ENCODE measurements at regions not wholly inside any gene's neighbourhood (a gene's known extent, or its start where the extent isn't known, plus 50 kb on each side); places are given as distances from the start of the nearest gene placed in this dataset.

- no peak for DNase-seq (ENCODE audit: low read depth in 1 of 2, low spot score in 1 of 2)
- H3K36me3 ChIP-seq, result no peaks in the 10 kb centered on the region
- H3K27ac ChIP-seq, result no peak overlapping the region
- no peaks in the 10 kb centered on the region for H3K27me3 ChIP-seq
- no peak for TF ChIP-seq CTCF (IDR thresholded peaks at IDR 0.05; ENCODE audit: low read depth, low read length)
- no peaks in the 10 kb centered on the region for H3K4me1 ChIP-seq (ENCODE audit: low read depth)
- no peaks in the 10 kb centered on the region for H3K9me3 ChIP-seq (ENCODE audit: low read depth)
- no peak overlapping the region for H3K4me3 ChIP-seq
These were observed 223.1 kb upstream of the EOMES start for GRCh38 chr3:27945229-27945628.

- Histone ChIP-seq H3K9me3 (ENCODE audit: low read depth) (no peaks in the 10 kb centered on the region), H3K4me1 (ENCODE audit: low read depth) (no peaks in the 10 kb centered on the region), H3K27me3 (no peaks in the 10 kb centered on the region), H3K4me3 (no peak overlapping the region), H3K36me3 (no peaks in the 10 kb centered on the region), H3K27ac (no peak overlapping the region)
- DNase-seq (ENCODE audit: low read depth in 1 of 2, low spot score in 1 of 2), result peak in 1 of 2 donors; percentile 49
- no peak for TF ChIP-seq CTCF (IDR thresholded peaks at IDR 0.05; ENCODE audit: low read depth, low read length)
These were observed 238.0 kb upstream of the EOMES start for GRCh38 chr3:27960133-27960532.

- DNase-seq (ENCODE audit: low read depth in 1 of 2, low spot score in 1 of 2), result no peak
- no peaks in the 10 kb centered on the region for H3K36me3 ChIP-seq
- no peaks in the 10 kb centered on the region for H3K27me3 ChIP-seq
- H3K9me3 ChIP-seq (ENCODE audit: low read depth), result no peaks in the 10 kb centered on the region
- no peaks in the 10 kb centered on the region for H3K4me1 ChIP-seq (ENCODE audit: low read depth)
- H3K27ac ChIP-seq, result no peak overlapping the region
- H3K4me3 ChIP-seq, result no peak overlapping the region
- no peak for TF ChIP-seq CTCF (IDR thresholded peaks at IDR 0.05; ENCODE audit: low read depth, low read length)
These were observed 241.4 kb upstream of the EOMES start for GRCh38 chr3:27963519-27963918.

GRCh38 chr3:27971600-27971999 lies 249.5 kb upstream of the EOMES start:
- no peaks in the 10 kb centered on the region for H3K36me3 ChIP-seq
- no peak overlapping the region for H3K27ac ChIP-seq
- no peaks in the 10 kb centered on the region for H3K4me1 ChIP-seq (ENCODE audit: low read depth)
- no peak for TF ChIP-seq CTCF (IDR thresholded peaks at IDR 0.05; ENCODE audit: low read depth, low read length)
- H3K4me3 ChIP-seq, result no peak overlapping the region
- DNase-seq (ENCODE audit: low read depth in 1 of 2, low spot score in 1 of 2), result no peak
- H3K9me3 ChIP-seq (ENCODE audit: low read depth), result no peaks in the 10 kb centered on the region
- no peaks in the 10 kb centered on the region for H3K27me3 ChIP-seq

- Histone ChIP-seq H3K27me3 (no peaks in the 10 kb centered on the region), H3K27ac (no peak overlapping the region), H3K4me1 (ENCODE audit: low read depth) (no peaks in the 10 kb centered on the region), H3K36me3 (no peaks in the 10 kb centered on the region), H3K4me3 (no peak overlapping the region), H3K9me3 (ENCODE audit: low read depth) (no peaks in the 10 kb centered on the region)
- peak in 1 of 2 donors; percentile 55 for DNase-seq (ENCODE audit: low read depth in 1 of 2, low spot score in 1 of 2)
- no peak for TF ChIP-seq CTCF (IDR thresholded peaks at IDR 0.05; ENCODE audit: low read depth, low read length)
These were observed 254.8 kb upstream of the EOMES start for GRCh38 chr3:27976933-27977332.

GRCh38 chr3:27978440-27978839 lies 256.3 kb upstream of the EOMES start:
- H3K4me3 ChIP-seq, result no peak overlapping the region
- no peaks in the 10 kb centered on the region for H3K4me1 ChIP-seq (ENCODE audit: low read depth)
- H3K36me3 ChIP-seq, result no peaks in the 10 kb centered on the region
- no peaks in the 10 kb centered on the region for H3K9me3 ChIP-seq (ENCODE audit: low read depth)
- no peak for TF ChIP-seq CTCF (IDR thresholded peaks at IDR 0.05; ENCODE audit: low read depth, low read length)
- no peak for DNase-seq (ENCODE audit: low read depth in 1 of 2, low spot score in 1 of 2)
- H3K27ac ChIP-seq, result no peak overlapping the region
- no peaks in the 10 kb centered on the region for H3K27me3 ChIP-seq
